ENCODE measurements at regions not wholly inside any gene's neighbourhood (a gene's known extent, or its start where the extent isn't known, plus 50 kb on each side); places are given as distances from the start of the nearest gene placed in this dataset.

DNA sequence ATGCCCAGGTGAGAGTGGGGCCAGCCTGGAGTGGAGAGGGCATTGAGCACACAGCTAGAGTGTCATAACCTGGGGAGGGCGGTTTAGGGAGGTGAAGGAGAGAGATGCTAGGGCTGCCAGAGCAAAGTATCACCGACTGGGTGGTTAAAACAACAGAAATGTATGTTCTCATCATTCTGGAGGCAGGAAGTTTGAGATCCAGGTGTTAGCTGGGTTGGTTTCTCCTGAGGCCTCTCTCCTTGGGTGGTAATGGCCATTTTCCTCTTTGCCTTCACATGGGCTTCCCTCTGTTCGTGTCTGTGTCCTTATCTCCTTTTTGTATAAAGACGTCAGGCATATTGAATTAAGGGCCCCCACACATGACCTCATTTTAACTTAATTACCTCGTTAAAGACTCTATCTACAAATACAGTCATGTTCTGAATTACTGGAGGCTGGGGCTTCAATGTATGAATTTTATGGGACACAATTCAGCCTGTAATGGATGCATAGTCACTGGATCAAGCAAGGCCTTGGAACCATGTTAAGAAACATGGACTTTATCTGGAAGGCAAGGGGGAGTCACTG is 118.6 kb upstream of the IL12B start:
- TF ChIP-seq, protein P1, sequence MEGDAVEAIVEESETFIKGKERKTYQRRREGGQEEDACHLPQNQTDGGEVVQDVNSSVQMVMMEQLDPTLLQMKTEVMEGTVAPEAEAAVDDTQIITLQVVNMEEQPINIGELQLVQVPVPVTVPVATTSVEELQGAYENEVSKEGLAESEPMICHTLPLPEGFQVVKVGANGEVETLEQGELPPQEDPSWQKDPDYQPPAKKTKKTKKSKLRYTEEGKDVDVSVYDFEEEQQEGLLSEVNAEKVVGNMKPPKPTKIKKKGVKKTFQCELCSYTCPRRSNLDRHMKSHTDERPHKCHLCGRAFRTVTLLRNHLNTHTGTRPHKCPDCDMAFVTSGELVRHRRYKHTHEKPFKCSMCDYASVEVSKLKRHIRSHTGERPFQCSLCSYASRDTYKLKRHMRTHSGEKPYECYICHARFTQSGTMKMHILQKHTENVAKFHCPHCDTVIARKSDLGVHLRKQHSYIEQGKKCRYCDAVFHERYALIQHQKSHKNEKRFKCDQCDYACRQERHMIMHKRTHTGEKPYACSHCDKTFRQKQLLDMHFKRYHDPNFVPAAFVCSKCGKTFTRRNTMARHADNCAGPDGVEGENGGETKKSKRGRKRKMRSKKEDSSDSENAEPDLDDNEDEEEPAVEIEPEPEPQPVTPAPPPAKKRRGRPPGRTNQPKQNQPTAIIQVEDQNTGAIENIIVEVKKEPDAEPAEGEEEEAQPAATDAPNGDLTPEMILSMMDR (IDR thresholded peaks at IDR 0.05; ENCODE audit: low read length): no peak
- TF ChIP-seq EZH2 (optimal IDR thresholded peaks at IDR 0.05; ENCODE audit: low read depth, low read length): no peak
- TF ChIP-seq EZH2phosphoT487 (IDR thresholded peaks at IDR 0.05; ENCODE audit: low read length): no peak
